ENCODE measurements at regions not wholly inside any gene's neighbourhood (a gene's known extent, or its start where the extent isn't known, plus 50 kb on each side); places are given as distances from the start of the nearest gene placed in this dataset.

- ChIA-PET CTCF (no interaction called here), POLR2A (no interaction called here)
- no peak for DNase-seq
- TF ChIP-seq, protein P1, sequence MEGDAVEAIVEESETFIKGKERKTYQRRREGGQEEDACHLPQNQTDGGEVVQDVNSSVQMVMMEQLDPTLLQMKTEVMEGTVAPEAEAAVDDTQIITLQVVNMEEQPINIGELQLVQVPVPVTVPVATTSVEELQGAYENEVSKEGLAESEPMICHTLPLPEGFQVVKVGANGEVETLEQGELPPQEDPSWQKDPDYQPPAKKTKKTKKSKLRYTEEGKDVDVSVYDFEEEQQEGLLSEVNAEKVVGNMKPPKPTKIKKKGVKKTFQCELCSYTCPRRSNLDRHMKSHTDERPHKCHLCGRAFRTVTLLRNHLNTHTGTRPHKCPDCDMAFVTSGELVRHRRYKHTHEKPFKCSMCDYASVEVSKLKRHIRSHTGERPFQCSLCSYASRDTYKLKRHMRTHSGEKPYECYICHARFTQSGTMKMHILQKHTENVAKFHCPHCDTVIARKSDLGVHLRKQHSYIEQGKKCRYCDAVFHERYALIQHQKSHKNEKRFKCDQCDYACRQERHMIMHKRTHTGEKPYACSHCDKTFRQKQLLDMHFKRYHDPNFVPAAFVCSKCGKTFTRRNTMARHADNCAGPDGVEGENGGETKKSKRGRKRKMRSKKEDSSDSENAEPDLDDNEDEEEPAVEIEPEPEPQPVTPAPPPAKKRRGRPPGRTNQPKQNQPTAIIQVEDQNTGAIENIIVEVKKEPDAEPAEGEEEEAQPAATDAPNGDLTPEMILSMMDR (IDR thresholded peaks at IDR 0.05; ENCODE audit: insufficient read depth in 1 of 2, low read depth in 1 of 2, low read length in 1 of 2, severe bottlenecking in 1 of 2, unreplicated experiment in 1 of 2), result no peak
- Histone ChIP-seq H3K4me3 (ENCODE audit: low read depth, low read length) (no peak overlapping the region), H3K4me1 (no peaks in the 10 kb centered on the region), H3K36me3 (ENCODE audit: control insufficient read depth, insufficient read depth, low read length) (no peaks in the 10 kb centered on the region), H3K27me3 (replicated peaks; ENCODE audit: control insufficient read depth, insufficient read depth, low read length) (no peaks in the 10 kb centered on the region), H3K9me3 (0 out of 2 replicates have a peak, but pooled peaks cover 4% of the 10 kb centered on the region)
- Mint-ChIP-seq H3K27me3 (ENCODE audit: insufficient read depth, unreplicated experiment) (no peaks in the 10 kb centered on the region), H3K4me1 (ENCODE audit: low read depth, unreplicated experiment) (no peaks in the 10 kb centered on the region), H3K27ac (ENCODE audit: unreplicated experiment) (no peak overlapping the region), H3K9me3 (ENCODE audit: unreplicated experiment) (peaks cover 18% of the 10 kb centered on the region), H3K36me3 (ENCODE audit: insufficient read depth, unreplicated experiment) (no peaks in the 10 kb centered on the region), H3K4me3 (ENCODE audit: unreplicated experiment) (no peak overlapping the region)
- intact Hi-C loops (cut with micrococcal nuclease; ENCODE audit: unreplicated experiment), result no loop called here
- BruUV-seq (replicated peaks), result no TSS peak
These were observed 1250.4 kb upstream of the IGFBP7 start for GRCh38 chr4:58360354-58361133.

- Mint-ChIP-seq H3K36me3 (ENCODE audit: insufficient read depth, unreplicated experiment) (no peaks in the 10 kb centered on the region), H3K4me1 (ENCODE audit: low read depth, unreplicated experiment) (no peaks in the 10 kb centered on the region), H3K27ac (ENCODE audit: unreplicated experiment) (no peak overlapping the region), H3K27me3 (ENCODE audit: insufficient read depth, unreplicated experiment) (no peaks in the 10 kb centered on the region), H3K4me3 (ENCODE audit: unreplicated experiment) (no peak overlapping the region), H3K9me3 (ENCODE audit: unreplicated experiment) (peaks cover 18% of the 10 kb centered on the region)
- CTCF ChIA-PET, result no interaction called here
- 0 out of 2 replicates have a peak, but pooled peaks cover 4% of the 10 kb centered on the region for H3K9me3 ChIP-seq
- no peak for DNase-seq
- H3K4me3 ChIP-seq (ENCODE audit: low read depth, low read length), result no peak overlapping the region
- H3K27me3 ChIP-seq (replicated peaks; ENCODE audit: control insufficient read depth, insufficient read depth, low read length), result no peaks in the 10 kb centered on the region
- TF ChIP-seq, protein P1 (IDR thresholded peaks at IDR 0.05; ENCODE audit: insufficient read depth in 1 of 2, low read depth in 1 of 2, low read length in 1 of 2, severe bottlenecking in 1 of 2, unreplicated experiment in 1 of 2), result no peak
- BruUV-seq (replicated peaks), result no TSS peak
- intact Hi-C loops (cut with micrococcal nuclease; ENCODE audit: unreplicated experiment), result no loop called here
- H3K36me3 ChIP-seq (ENCODE audit: control insufficient read depth, insufficient read depth, low read length), result no peaks in the 10 kb centered on the region
- no peaks in the 10 kb centered on the region for H3K4me1 ChIP-seq
- POLR2A ChIA-PET, result no interaction called here
These were observed 1249.4 kb upstream of the IGFBP7 start for GRCh38 chr4:58359590-58359989.

GRCh38 chr4:58357947-58358346, 1247.8 kb upstream of the IGFBP7 start:
- Mint-ChIP-seq H3K27me3 (ENCODE audit: insufficient read depth, unreplicated experiment) (no peaks in the 10 kb centered on the region), H3K4me3 (ENCODE audit: unreplicated experiment) (no peak overlapping the region), H3K4me1 (ENCODE audit: low read depth, unreplicated experiment) (no peaks in the 10 kb centered on the region), H3K36me3 (ENCODE audit: insufficient read depth, unreplicated experiment) (no peaks in the 10 kb centered on the region), H3K9me3 (ENCODE audit: unreplicated experiment) (peaks cover 18% of the 10 kb centered on the region), H3K27ac (ENCODE audit: unreplicated experiment) (no peak overlapping the region)
- H3K4me1 ChIP-seq, result no peaks in the 10 kb centered on the region
- CTCF ChIA-PET, result no interaction called here
- no peak for DNase-seq
- no peak overlapping the region for H3K4me3 ChIP-seq (ENCODE audit: low read depth, low read length)
- H3K9me3 ChIP-seq, result 0 out of 2 replicates have a peak, but pooled peaks cover 4% of the 10 kb centered on the region
- H3K36me3 ChIP-seq (ENCODE audit: control insufficient read depth, insufficient read depth, low read length), result no peaks in the 10 kb centered on the region
- BruUV-seq (replicated peaks), result no TSS peak
- POLR2A ChIA-PET, result no interaction called here
- no peaks in the 10 kb centered on the region for H3K27me3 ChIP-seq (replicated peaks; ENCODE audit: control insufficient read depth, insufficient read depth, low read length)
- TF ChIP-seq, protein P1 (IDR thresholded peaks at IDR 0.05; ENCODE audit: insufficient read depth in 1 of 2, low read depth in 1 of 2, low read length in 1 of 2, severe bottlenecking in 1 of 2, unreplicated experiment in 1 of 2), result no peak
- intact Hi-C loops (cut with micrococcal nuclease; ENCODE audit: unreplicated experiment), result no loop called here

Measured in Caco-2 (cell line).